ENCODE measurements at regions not wholly inside any gene's neighbourhood (a gene's known extent, or its start where the extent isn't known, plus 50 kb on each side); places are given as distances from the start of the nearest gene placed in this dataset.

DNA sequence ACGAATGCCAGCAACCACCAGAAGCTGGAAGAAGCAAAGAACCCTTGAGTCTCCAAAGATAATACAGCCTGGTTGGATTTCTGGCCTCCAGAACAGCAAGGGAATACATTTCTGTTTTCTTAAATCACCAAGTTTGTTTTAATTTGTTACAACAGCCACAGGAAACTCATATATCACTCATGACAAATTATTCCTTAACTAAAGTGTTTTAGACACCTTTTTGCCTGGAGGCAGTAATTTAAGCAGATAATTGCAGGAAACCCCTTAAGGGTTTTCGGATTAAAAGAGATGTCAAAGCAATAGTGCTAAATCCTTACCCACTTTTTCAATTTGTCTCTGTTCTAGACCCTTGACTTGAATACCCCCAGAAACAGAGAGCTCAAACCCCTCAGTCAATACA lies 1050.0 kb downstream of the EPHA7 start:
- WGBS, 4 donors, result 70 to 78% (median 74%) methylated on average over 2 of the region's 2 CpGs
- intact Hi-C loops (cut with DNase I), result no loop called here
- H3K9me3 ChIP-seq, result peaks cover 0 to 4% (median 0%) of the 10 kb centered on the region in 12 donors
- DNase-seq (no peak), ATAC-seq (no peak)
- H3K27me3 ChIP-seq, result no peaks in the 10 kb centered on the region
- no peaks in the 10 kb centered on the region for H3K4me1 ChIP-seq
- TF ChIP-seq POLR2A (IDR thresholded peaks at IDR 0.05), result no peak
- H3K4me3 ChIP-seq, result no peak overlapping the region
- H3K36me3 ChIP-seq, result no peaks in the 10 kb centered on the region
- no peak overlapping the region for H3K27ac ChIP-seq

DNA sequence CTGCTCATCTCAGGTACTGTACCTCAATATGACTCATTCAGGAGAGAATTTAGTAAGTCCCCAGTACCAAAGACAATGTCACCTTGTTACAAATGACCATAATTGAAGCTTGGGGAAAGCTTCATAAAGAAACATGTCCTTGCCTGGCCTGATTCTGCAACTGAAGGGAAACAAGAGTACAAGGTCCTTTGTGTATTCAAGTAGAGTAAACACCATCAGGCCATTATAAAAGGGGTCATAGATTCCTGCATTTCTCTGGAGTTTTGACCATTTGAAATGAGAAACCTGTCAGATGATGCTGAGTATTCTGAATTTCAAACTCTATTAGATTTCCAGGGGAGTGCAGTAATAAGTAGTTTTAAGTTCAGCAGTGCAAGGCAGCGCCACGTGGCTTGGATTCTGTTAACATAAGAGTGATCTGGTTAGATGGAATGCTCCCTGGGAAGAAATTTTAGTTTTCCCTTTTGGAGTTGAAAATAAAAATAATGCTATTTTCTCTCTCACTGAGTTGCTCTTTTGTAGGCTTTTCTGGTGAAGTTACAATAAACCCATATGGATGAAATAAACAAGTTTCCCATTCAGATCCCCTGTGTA lies 1054.3 kb downstream of the EPHA7 start:
- 39 to 78% (median 64%) methylated on average over 2 of the region's 2 CpGs for WGBS, 4 donors
- no peaks in the 10 kb centered on the region for H3K36me3 ChIP-seq
- intact Hi-C loops (cut with DNase I), result no loop called here
- DNase-seq (no peak), ATAC-seq (no peak)
- no peak overlapping the region for H3K27ac ChIP-seq
- no peaks in the 10 kb centered on the region for H3K27me3 ChIP-seq
- H3K9me3 ChIP-seq, result peaks cover 0 to 4% (median 0%) of the 10 kb centered on the region in 12 donors
- H3K4me1 ChIP-seq, result no peaks in the 10 kb centered on the region
- TF ChIP-seq, protein P1, sequence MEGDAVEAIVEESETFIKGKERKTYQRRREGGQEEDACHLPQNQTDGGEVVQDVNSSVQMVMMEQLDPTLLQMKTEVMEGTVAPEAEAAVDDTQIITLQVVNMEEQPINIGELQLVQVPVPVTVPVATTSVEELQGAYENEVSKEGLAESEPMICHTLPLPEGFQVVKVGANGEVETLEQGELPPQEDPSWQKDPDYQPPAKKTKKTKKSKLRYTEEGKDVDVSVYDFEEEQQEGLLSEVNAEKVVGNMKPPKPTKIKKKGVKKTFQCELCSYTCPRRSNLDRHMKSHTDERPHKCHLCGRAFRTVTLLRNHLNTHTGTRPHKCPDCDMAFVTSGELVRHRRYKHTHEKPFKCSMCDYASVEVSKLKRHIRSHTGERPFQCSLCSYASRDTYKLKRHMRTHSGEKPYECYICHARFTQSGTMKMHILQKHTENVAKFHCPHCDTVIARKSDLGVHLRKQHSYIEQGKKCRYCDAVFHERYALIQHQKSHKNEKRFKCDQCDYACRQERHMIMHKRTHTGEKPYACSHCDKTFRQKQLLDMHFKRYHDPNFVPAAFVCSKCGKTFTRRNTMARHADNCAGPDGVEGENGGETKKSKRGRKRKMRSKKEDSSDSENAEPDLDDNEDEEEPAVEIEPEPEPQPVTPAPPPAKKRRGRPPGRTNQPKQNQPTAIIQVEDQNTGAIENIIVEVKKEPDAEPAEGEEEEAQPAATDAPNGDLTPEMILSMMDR (IDR thresholded peaks at IDR 0.05), result no peak
- TF ChIP-seq POLR2A (IDR thresholded peaks at IDR 0.05), result no peak
- H3K4me3 ChIP-seq, result no peak overlapping the region

DNA sequence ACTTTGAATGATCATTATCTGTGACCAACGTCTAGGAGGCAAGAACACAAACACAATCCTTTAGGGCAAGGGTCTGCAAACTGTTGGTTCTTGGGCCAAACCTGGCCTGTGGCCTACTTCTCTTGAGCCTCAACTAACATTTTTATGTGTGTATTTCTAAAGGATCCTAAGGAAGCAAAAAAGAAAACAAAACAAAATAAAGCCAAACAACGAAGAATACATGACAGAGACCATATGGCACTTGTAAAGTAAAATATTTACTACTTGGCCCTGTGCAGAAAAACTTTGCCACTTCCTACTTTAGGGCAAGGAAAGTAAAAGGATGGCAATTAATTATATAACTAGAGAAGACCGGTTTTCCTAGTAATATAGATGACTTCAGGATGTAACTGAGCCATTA lies 1056.2 kb downstream of the EPHA7 start:
- 67 to 80% (median 73%) methylated on average over 3 of the region's 3 CpGs for WGBS, 4 donors
- intact Hi-C loops (cut with DNase I), result no loop called here

DNA sequence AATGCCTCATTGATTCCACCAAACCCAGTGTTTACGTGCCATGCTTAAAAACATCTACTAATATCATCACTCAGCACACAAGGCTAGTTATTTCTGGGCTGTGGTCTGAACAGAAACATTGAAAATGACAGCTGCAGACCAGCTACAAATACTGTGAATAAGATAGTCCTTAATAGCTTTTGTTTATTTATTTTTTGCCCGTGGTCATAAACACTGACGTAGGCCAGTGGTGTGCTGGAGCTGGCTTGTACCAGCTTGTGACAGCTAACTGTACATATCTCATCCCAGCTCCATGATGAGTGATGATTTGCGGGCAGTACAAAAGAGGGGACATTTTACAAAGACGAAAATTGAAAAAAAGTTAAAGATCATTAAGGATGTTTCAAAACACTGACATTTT lies 1057.0 kb downstream of the EPHA7 start:
- no peak for ATAC-seq

More for the DNA sequence above, 1056.2 kb downstream of the EPHA7 start:
- H3K36me3 ChIP-seq, result no peaks in the 10 kb centered on the region
- ATAC-seq (no peak), DNase-seq (no peak)
- no peak overlapping the region for H3K4me3 ChIP-seq
- H3K4me1 ChIP-seq, result no peaks in the 10 kb centered on the region
- peaks cover 0 to 4% (median 0%) of the 10 kb centered on the region in 12 donors for H3K9me3 ChIP-seq
- H3K27me3 ChIP-seq, result no peaks in the 10 kb centered on the region
- H3K27ac ChIP-seq, result no peak overlapping the region
- TF ChIP-seq, protein P1 (IDR thresholded peaks at IDR 0.05), result no peak
- TF ChIP-seq POLR2A (IDR thresholded peaks at IDR 0.05), result no peak

More for the DNA sequence above, 1057.0 kb downstream of the EPHA7 start:
- no peak for TF ChIP-seq POLR2A (IDR thresholded peaks at IDR 0.05)
- TF ChIP-seq, protein P1 (IDR thresholded peaks at IDR 0.05), result no peak
- H3K36me3 ChIP-seq, result no peaks in the 10 kb centered on the region
- no peaks in the 10 kb centered on the region for H3K4me1 ChIP-seq
- H3K27me3 ChIP-seq, result no peaks in the 10 kb centered on the region
- 83 to 88% (median 86%) methylated on average over 5 of the region's 5 CpGs for WGBS, 4 donors
- peaks cover 0 to 4% (median 0%) of the 10 kb centered on the region in 12 donors for H3K9me3 ChIP-seq
- DNase-seq, result no peak
- no peak overlapping the region for H3K27ac ChIP-seq
- no peak overlapping the region for H3K4me3 ChIP-seq
- intact Hi-C loops (cut with DNase I), result no loop called here
